ENCODE measurements at regions not wholly inside any gene's neighbourhood (a gene's known extent, or its start where the extent isn't known, plus 50 kb on each side); places are given as distances from the start of the nearest gene placed in this dataset.

DNA sequence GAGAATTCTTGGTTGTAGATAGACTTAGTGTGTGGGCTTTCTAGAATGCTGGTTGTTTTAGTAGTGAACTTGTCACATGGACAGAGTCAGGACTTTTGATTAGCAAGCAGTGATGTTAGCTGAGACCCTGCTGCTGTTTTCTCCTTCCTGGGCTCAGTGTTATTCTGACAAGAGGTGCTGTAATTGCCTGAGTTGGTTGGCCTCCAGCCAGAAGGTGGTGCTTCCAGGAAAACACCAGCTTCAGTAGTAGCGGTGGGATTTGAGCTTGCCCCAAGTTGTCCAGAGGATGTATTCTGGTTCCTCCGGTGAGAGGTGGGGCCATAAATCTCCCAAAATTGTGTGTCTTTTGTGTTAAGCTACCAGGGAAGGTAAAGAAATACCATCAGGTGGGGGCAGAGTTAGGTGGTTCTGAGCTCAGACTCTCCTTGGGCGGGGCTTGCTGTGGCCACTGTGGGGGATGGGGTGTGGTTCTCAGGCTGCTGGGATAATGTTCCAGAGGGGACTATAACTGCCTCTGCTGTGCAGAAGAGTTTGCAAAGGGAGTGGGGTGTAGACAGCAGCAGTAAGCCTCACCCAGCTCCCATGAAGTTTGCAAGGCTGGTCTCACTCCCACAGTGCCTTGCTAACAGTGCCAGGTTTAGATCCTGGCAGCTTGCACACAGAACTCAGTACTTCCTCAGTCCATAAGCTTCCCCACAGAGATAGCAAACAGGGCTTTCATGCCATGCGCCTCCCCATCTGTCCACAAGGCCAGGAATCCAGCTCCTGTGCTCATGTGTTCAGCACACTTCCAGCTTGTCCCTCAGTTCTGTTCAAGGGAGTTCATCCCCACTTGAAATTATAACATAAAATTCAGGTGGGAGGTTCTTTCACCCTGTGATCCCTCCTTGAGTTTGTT is 278.4 kb upstream of the PTCHD4 start:
- Histone ChIP-seq H3K9me3 (ENCODE audit: control insufficient read depth in 4 of 4, low read length in 3 of 4) (no peaks in the 10 kb centered on the region), H3K9ac (ENCODE audit: low read depth in 1 of 2, low read length in 2 of 2) (no peak overlapping the region), H3K4me1 (ENCODE audit: control insufficient read depth in 4 of 4, insufficient read depth in 4 of 4, low read length in 3 of 4) (no peaks in the 10 kb centered on the region), H3K36me3 (ENCODE audit: control insufficient read depth in 4 of 4, insufficient read depth in 3 of 4, low read depth in 1 of 4, low read length in 3 of 4) (no peaks in the 10 kb centered on the region), H3K4me3 (ENCODE audit: low read depth in 1 of 3, low read length in 3 of 3) (no peak overlapping the region), H3K27me3 (ENCODE audit: control insufficient read depth in 4 of 4, insufficient read depth in 4 of 4, low read length in 3 of 4) (no peaks in the 10 kb centered on the region), H3K27ac (ENCODE audit: low read depth in 1 of 2, low read length in 2 of 2) (no peak overlapping the region)
- no peak for TF ChIP-seq RAD21 (IDR thresholded peaks at IDR 0.05)
- DNase-seq (ENCODE audit: low spot score) = no peak
- WGBS = 80% methylated on average over 4 of the region's 4 CpGs

DNA sequence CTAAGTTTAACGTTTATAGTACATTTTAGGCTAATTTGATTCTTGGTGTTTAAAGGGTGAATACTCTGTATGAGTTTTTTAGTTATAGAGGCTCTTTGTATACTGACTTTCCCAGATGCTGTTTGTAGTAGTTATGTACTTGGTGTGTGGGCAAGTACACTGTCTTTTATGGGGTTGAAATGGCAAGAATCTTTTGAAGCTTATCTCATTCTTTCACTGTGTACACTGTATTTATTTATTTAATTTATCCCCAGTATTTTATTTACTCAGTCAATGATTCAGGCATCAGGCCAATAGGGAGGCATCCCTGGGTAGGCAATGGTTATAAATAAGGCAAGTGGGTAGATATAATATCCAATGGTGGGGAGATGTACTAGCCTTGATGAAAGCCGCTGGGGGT is 277.0 kb upstream of the PTCHD4 start:
- TF ChIP-seq, protein P1, sequence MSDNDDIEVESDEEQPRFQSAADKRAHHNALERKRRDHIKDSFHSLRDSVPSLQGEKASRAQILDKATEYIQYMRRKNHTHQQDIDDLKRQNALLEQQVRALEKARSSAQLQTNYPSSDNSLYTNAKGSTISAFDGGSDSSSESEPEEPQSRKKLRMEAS (IDR thresholded peaks at IDR 0.05) = no peak
- TF ChIP-seq RAD21 (IDR thresholded peaks at IDR 0.05) (no peak), YY1 (IDR thresholded peaks at IDR 0.05) (no peak), GABPA (IDR thresholded peaks at IDR 0.05 in 1 of 2, conservative IDR thresholded peaks at IDR 0.05 in 1 of 2) (no peak), JUND (IDR thresholded peaks at IDR 0.05) (no peak)
- TF ChIP-seq, protein P2, sequence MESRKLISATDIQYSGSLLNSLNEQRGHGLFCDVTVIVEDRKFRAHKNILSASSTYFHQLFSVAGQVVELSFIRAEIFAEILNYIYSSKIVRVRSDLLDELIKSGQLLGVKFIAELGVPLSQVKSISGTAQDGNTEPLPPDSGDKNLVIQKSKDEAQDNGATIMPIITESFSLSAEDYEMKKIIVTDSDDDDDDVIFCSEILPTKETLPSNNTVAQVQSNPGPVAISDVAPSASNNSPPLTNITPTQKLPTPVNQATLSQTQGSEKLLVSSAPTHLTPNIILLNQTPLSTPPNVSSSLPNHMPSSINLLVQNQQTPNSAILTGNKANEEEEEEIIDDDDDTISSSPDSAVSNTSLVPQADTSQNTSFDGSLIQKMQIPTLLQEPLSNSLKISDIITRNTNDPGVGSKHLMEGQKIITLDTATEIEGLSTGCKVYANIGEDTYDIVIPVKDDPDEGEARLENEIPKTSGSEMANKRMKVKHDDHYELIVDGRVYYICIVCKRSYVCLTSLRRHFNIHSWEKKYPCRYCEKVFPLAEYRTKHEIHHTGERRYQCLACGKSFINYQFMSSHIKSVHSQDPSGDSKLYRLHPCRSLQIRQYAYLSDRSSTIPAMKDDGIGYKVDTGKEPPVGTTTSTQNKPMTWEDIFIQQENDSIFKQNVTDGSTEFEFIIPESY (IDR thresholded peaks at IDR 0.05) = no peak
- no peak overlapping the region for H3K9ac ChIP-seq (ENCODE audit: low read depth in 1 of 2, low read length in 2 of 2)
- no peaks in the 10 kb centered on the region for H3K4me1 ChIP-seq (ENCODE audit: control insufficient read depth in 4 of 4, insufficient read depth in 4 of 4, low read length in 3 of 4)
- H3K36me3 ChIP-seq (ENCODE audit: control insufficient read depth in 4 of 4, insufficient read depth in 3 of 4, low read depth in 1 of 4, low read length in 3 of 4) = no peaks in the 10 kb centered on the region
- WGBS = 54% methylated on average over 2 of the region's 2 CpGs
- no peak overlapping the region for H3K4me3 ChIP-seq (ENCODE audit: low read depth in 1 of 3, low read length in 3 of 3)
- H3K27me3 ChIP-seq (ENCODE audit: control insufficient read depth in 4 of 4, insufficient read depth in 4 of 4, low read length in 3 of 4) = no peaks in the 10 kb centered on the region
- no peak overlapping the region for H3K27ac ChIP-seq (ENCODE audit: low read depth in 1 of 2, low read length in 2 of 2)
- H3K9me3 ChIP-seq (ENCODE audit: control insufficient read depth in 4 of 4, low read length in 3 of 4) = no peaks in the 10 kb centered on the region
- DNase-seq (ENCODE audit: low spot score) = no peak

DNA sequence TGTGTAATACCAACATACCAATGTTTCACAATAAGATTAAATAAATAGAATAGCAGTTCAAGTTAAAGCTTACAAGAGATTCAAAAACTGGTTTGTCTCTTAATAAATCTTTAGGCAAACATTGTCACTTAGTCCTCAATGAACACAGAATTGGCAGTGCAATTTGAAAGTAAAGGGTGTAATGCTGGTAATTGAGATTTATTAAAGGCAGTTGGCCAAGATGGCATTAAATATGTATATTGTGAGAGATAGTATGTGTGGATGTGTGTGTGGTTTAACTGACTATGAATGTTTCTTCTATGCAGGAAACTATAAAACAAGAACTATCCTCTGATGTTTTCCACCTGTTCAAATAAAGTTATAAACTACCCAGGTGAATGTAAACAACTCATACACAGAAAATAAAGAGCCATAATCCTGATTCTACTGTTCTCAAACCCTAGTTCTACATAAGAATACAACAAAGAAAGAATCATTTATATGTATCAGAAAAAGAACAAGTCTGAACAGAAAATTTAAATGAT is 267.9 kb upstream of the PTCHD4 start:
- no peak overlapping the region for H3K4me3 ChIP-seq (ENCODE audit: low read depth in 1 of 3, low read length in 3 of 3)
- DNase-seq (ENCODE audit: low spot score) = no peak

DNA sequence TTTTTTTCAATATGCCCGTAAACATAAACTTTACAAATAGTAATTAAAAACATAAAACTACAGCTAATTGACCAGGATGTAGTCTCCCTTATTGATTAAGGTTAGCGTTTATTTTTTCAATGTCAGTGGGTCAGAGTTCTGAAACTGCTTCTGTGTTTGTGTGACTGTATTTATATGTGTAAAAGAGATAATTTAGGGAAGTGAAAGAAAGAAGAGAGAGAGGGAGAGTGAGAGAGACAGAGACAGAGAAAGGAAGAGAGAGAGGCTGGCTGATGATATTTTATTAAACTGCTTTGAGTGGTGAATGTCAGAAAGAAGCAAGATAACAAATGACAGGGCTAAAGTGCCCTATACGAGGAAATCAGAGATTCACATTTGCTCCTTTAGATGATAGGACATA is 266.1 kb upstream of the PTCHD4 start:
- H3K4me3 ChIP-seq (ENCODE audit: low read depth in 1 of 3, low read length in 3 of 3) = no peak overlapping the region
- no peak overlapping the region for H3K27ac ChIP-seq (ENCODE audit: low read depth in 1 of 2, low read length in 2 of 2)
- H3K9ac ChIP-seq (ENCODE audit: low read depth in 1 of 2, low read length in 2 of 2) = no peak overlapping the region
- DNase-seq (ENCODE audit: low spot score) = no peak
- H3K9me3 ChIP-seq (ENCODE audit: control insufficient read depth in 4 of 4, low read length in 3 of 4) = peaks cover 0 to 2% (median 0%) of the 10 kb centered on the region in 4 donors
- H3K36me3 ChIP-seq (ENCODE audit: control insufficient read depth in 4 of 4, insufficient read depth in 3 of 4, low read depth in 1 of 4, low read length in 3 of 4) = no peaks in the 10 kb centered on the region
- no peaks in the 10 kb centered on the region for H3K4me1 ChIP-seq (ENCODE audit: control insufficient read depth in 4 of 4, insufficient read depth in 4 of 4, low read length in 3 of 4)
- H3K27me3 ChIP-seq (ENCODE audit: control insufficient read depth in 4 of 4, insufficient read depth in 4 of 4, low read length in 3 of 4) = no peaks in the 10 kb centered on the region
- WGBS = 52% methylated on average over 3 of the region's 3 CpGs
- TF ChIP-seq, protein P1 (IDR thresholded peaks at IDR 0.05) = no peak
- TF ChIP-seq NR2F2 (IDR thresholded peaks at IDR 0.05) (no peak), GABPA (IDR thresholded peaks at IDR 0.05 in 1 of 2, conservative IDR thresholded peaks at IDR 0.05 in 1 of 2) (no peak), HNF4A (conservative IDR thresholded peaks at IDR 0.05) (no peak), FOXA2 (IDR thresholded peaks at IDR 0.05) (no peak), HNF4G (IDR thresholded peaks at IDR 0.05) (no peak), RXRA (IDR thresholded peaks at IDR 0.05) (no peak), RAD21 (IDR thresholded peaks at IDR 0.05) (no peak), JUND (IDR thresholded peaks at IDR 0.05) (no peak)
- TF ChIP-seq, protein P3, sequence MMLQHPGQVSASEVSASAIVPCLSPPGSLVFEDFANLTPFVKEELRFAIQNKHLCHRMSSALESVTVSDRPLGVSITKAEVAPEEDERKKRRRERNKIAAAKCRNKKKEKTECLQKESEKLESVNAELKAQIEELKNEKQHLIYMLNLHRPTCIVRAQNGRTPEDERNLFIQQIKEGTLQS (IDR thresholded peaks at IDR 0.05) = no peak
- TF ChIP-seq, protein P4, sequence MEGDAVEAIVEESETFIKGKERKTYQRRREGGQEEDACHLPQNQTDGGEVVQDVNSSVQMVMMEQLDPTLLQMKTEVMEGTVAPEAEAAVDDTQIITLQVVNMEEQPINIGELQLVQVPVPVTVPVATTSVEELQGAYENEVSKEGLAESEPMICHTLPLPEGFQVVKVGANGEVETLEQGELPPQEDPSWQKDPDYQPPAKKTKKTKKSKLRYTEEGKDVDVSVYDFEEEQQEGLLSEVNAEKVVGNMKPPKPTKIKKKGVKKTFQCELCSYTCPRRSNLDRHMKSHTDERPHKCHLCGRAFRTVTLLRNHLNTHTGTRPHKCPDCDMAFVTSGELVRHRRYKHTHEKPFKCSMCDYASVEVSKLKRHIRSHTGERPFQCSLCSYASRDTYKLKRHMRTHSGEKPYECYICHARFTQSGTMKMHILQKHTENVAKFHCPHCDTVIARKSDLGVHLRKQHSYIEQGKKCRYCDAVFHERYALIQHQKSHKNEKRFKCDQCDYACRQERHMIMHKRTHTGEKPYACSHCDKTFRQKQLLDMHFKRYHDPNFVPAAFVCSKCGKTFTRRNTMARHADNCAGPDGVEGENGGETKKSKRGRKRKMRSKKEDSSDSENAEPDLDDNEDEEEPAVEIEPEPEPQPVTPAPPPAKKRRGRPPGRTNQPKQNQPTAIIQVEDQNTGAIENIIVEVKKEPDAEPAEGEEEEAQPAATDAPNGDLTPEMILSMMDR (IDR thresholded peaks at IDR 0.05; ENCODE audit: low read depth, low read length, missing input control) = no peak
- TF ChIP-seq, protein P2 (IDR thresholded peaks at IDR 0.05) = no peak

More for the DNA sequence above, 267.9 kb upstream of the PTCHD4 start:
- TF ChIP-seq EGR1 (IDR thresholded peaks at IDR 0.05; ENCODE audit: low read depth in 2 of 2) (no peak), JUND (IDR thresholded peaks at IDR 0.05) (no peak), RXRA (IDR thresholded peaks at IDR 0.05) (no peak), NR2F2 (IDR thresholded peaks at IDR 0.05) (no peak), HNF4A (conservative IDR thresholded peaks at IDR 0.05) (no peak)
- no peak overlapping the region for H3K27ac ChIP-seq (ENCODE audit: low read depth in 1 of 2, low read length in 2 of 2)
- H3K36me3 ChIP-seq (ENCODE audit: control insufficient read depth in 4 of 4, insufficient read depth in 3 of 4, low read depth in 1 of 4, low read length in 3 of 4) = no peaks in the 10 kb centered on the region
- no peaks in the 10 kb centered on the region for H3K4me1 ChIP-seq (ENCODE audit: control insufficient read depth in 4 of 4, insufficient read depth in 4 of 4, low read length in 3 of 4)
- H3K27me3 ChIP-seq (ENCODE audit: control insufficient read depth in 4 of 4, insufficient read depth in 4 of 4, low read length in 3 of 4) = no peaks in the 10 kb centered on the region
- no peak overlapping the region for H3K9ac ChIP-seq (ENCODE audit: low read depth in 1 of 2, low read length in 2 of 2)
- peaks cover 0 to 3% (median 1%) of the 10 kb centered on the region in 4 donors for H3K9me3 ChIP-seq (ENCODE audit: control insufficient read depth in 4 of 4, low read length in 3 of 4)

All from liver (tissue), 8 donors.